ENCODE measurements at regions not wholly inside any gene's neighbourhood (a gene's known extent, or its start where the extent isn't known, plus 50 kb on each side); places are given as distances from the start of the nearest gene placed in this dataset.

DNA sequence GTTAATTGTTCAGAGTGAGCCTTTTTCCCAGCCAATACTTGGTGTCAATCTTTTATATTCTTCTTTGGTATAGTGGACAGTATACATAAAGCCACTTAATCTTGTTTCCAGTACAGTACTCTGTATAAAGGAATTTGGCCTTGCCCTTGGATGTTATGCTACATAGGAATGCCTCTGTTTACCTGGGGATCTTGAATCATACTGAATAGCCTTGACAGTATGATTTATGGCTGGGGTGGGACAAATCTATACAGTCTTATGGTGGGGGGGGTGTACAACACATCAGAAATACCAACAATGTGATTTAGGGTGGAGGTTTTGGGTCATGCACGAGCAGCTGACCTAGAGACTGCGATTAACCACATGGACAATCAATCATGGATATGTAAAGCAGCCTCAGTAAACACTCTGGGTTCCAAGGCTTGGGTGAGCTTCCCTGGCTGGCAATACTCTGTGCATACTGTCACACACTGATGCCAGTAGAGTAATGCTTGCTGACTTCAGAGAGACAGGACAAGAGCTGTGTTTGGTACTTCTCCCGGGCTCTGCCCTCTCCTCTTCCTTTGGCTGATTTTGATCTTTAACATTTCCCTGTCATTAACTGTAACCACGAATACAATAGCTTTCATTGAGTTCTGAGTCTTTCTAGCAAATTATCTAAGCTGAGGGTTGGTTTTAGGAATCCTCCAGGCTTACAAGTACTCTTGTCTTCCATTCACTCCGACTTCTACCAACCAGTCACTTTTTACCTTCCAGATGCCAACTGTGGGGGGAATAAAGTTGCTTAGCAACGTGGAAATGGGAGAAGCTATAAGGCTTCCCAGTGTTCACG, 84.6 kb downstream of the IARS1 start (continued):
- TF ChIP-seq CBX8 (IDR thresholded peaks at IDR 0.05; ENCODE audit: borderline replicate concordance, low read depth, low read length) (no peak), KDM1A (IDR thresholded peaks at IDR 0.05; ENCODE audit: borderline replicate concordance, low read length) (no peak), KDM5A (IDR thresholded peaks at IDR 0.05; ENCODE audit: low read length) (no peak), CHD1 (IDR thresholded peaks at IDR 0.05; ENCODE audit: low read depth, low read length) (no peak)
- TF ChIP-seq, protein P1, sequence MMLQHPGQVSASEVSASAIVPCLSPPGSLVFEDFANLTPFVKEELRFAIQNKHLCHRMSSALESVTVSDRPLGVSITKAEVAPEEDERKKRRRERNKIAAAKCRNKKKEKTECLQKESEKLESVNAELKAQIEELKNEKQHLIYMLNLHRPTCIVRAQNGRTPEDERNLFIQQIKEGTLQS (IDR thresholded peaks at IDR 0.05; ENCODE audit: insufficient read depth, low read depth, low read length), result no peak

Measured in H1 (cell line).